ENCODE measurements at regions not wholly inside any gene's neighbourhood (a gene's known extent, or its start where the extent isn't known, plus 50 kb on each side); places are given as distances from the start of the nearest gene placed in this dataset.

DNA sequence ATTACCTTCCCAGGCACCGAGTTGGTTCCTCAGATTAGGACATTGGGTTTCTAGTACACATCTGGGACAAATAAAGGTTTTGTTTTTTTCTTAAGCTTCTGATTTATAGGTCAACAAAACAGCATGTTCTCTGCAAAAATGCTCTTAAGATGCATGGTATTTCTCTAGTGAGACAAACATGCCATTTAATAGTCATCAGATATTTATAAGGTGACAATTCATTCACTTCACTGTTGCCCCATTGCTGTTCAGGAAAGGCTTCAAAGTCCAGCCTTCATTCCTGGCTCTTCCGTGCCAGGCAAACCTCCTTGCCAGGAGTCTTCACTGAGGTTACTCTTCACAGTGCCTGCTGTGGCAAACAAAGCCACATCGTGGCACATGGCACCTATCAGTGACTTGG is 156.3 kb upstream of the FNDC3A start:
- H3K79me2 ChIP-seq (replicated peaks; ENCODE audit: insufficient read depth) = no peaks in the 10 kb centered on the region
- H3F3A ChIP-seq (replicated peaks; ENCODE audit: low read depth) = no peaks in the 10 kb centered on the region
- TF ChIP-seq ZNF331 (CRISPR knock-in tag; IDR thresholded peaks at IDR 0.05; ENCODE audit: low read depth) = no peak
- TF ChIP-seq ZNF462 (CRISPR knock-in tag; IDR thresholded peaks at IDR 0.05) = no peak
- TF ChIP-seq EZH2 (IDR thresholded peaks at IDR 0.05; ENCODE audit: low read depth, unreplicated experiment) = no peak
- no peak for TF ChIP-seq JUNB (IDR thresholded peaks at IDR 0.05; ENCODE audit: unreplicated experiment)
- TF ChIP-seq, protein P1, sequence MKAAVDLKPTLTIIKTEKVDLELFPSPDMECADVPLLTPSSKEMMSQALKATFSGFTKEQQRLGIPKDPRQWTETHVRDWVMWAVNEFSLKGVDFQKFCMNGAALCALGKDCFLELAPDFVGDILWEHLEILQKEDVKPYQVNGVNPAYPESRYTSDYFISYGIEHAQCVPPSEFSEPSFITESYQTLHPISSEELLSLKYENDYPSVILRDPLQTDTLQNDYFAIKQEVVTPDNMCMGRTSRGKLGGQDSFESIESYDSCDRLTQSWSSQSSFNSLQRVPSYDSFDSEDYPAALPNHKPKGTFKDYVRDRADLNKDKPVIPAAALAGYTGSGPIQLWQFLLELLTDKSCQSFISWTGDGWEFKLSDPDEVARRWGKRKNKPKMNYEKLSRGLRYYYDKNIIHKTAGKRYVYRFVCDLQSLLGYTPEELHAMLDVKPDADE (IDR thresholded peaks at IDR 0.05) = no peak
- TF ChIP-seq CREB1 (CRISPR knock-in tag; IDR thresholded peaks at IDR 0.05; ENCODE audit: low read depth) = no peak
- no peak for TF ChIP-seq NANOG (IDR thresholded peaks at IDR 0.05; ENCODE audit: borderline replicate concordance)
- no peak for TF ChIP-seq POLR2AphosphoS5 (IDR thresholded peaks at IDR 0.05; ENCODE audit: low read depth)
- TF ChIP-seq STAT1 (IDR thresholded peaks at IDR 0.05; ENCODE audit: unreplicated experiment) = no peak
- TF ChIP-seq, protein P2, sequence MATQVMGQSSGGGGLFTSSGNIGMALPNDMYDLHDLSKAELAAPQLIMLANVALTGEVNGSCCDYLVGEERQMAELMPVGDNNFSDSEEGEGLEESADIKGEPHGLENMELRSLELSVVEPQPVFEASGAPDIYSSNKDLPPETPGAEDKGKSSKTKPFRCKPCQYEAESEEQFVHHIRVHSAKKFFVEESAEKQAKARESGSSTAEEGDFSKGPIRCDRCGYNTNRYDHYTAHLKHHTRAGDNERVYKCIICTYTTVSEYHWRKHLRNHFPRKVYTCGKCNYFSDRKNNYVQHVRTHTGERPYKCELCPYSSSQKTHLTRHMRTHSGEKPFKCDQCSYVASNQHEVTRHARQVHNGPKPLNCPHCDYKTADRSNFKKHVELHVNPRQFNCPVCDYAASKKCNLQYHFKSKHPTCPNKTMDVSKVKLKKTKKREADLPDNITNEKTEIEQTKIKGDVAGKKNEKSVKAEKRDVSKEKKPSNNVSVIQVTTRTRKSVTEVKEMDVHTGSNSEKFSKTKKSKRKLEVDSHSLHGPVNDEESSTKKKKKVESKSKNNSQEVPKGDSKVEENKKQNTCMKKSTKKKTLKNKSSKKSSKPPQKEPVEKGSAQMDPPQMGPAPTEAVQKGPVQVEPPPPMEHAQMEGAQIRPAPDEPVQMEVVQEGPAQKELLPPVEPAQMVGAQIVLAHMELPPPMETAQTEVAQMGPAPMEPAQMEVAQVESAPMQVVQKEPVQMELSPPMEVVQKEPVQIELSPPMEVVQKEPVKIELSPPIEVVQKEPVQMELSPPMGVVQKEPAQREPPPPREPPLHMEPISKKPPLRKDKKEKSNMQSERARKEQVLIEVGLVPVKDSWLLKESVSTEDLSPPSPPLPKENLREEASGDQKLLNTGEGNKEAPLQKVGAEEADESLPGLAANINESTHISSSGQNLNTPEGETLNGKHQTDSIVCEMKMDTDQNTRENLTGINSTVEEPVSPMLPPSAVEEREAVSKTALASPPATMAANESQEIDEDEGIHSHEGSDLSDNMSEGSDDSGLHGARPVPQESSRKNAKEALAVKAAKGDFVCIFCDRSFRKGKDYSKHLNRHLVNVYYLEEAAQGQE (IDR thresholded peaks at IDR 0.05; ENCODE audit: unreplicated experiment) = no peak
- TF ChIP-seq CTCF (conservative IDR thresholded peaks at IDR 0.05; ENCODE audit: low read depth in 2 of 2) = no peak
- TF ChIP-seq EZH2phosphoT487 (IDR thresholded peaks at IDR 0.05; ENCODE audit: unreplicated experiment) = no peak
- no peak for TF ChIP-seq ZNF114 (CRISPR knock-in tag; IDR thresholded peaks at IDR 0.05)
- no peaks in the 10 kb centered on the region for H3K9me3 Mint-ChIP-seq
- H4K20me1 ChIP-seq (replicated peaks; ENCODE audit: insufficient read depth) = no peaks in the 10 kb centered on the region
- no peaks in the 10 kb centered on the region for H3K36me3 Mint-ChIP-seq (ENCODE audit: low read depth)
- no peak overlapping the region for H3K27ac ChIP-seq (ENCODE audit: low read depth)
- no peak overlapping the region for H3K4me2 ChIP-seq
- H3K27me3 Mint-ChIP-seq (ENCODE audit: insufficient read depth, low read depth, poor library complexity) = no peaks in the 10 kb centered on the region
- H3K27me3 ChIP-seq (ENCODE audit: insufficient read depth) = no peaks in the 10 kb centered on the region
- H3K9me2 ChIP-seq (ENCODE audit: insufficient read depth) = no peaks in the 10 kb centered on the region
- no peak for ATAC-seq
- H3K36me3 ChIP-seq (ENCODE audit: insufficient read depth) = no peaks in the 10 kb centered on the region
- no peak overlapping the region for H3K4me3 Mint-ChIP-seq
- no peak for DNase-seq (ENCODE audit: low spot score)
- H3K4me3 ChIP-seq = no peak overlapping the region
- H3K27ac Mint-ChIP-seq = no peak overlapping the region
- H2AFZ ChIP-seq = no peak overlapping the region; the same call in 1 of the 2 replicates
- no peaks in the 10 kb centered on the region for H3K4me1 Mint-ChIP-seq
- H3K4me1 ChIP-seq (ENCODE audit: insufficient read depth) = no peaks in the 10 kb centered on the region
